ENCODE measurements at regions not wholly inside any gene's neighbourhood (a gene's known extent, or its start where the extent isn't known, plus 50 kb on each side); places are given as distances from the start of the nearest gene placed in this dataset.

GRCh38 chr7:24233386-24233785 is 50.6 kb upstream of the NPY start:
- H2BK5ac ChIP-seq (ENCODE audit: low read depth, low read length, poor library complexity, severe bottlenecking): no peak overlapping the region
- H4K8ac ChIP-seq (ENCODE audit: low read depth in 2 of 2, low read length in 2 of 2): no peak overlapping the region
- no peak overlapping the region for H3K4me2 ChIP-seq (ENCODE audit: low read depth, low read length)
- H3K14ac ChIP-seq (replicated peaks; ENCODE audit: low read depth, low read length): no peak overlapping the region
- H3K23ac ChIP-seq (ENCODE audit: low read depth, low read length): no peak overlapping the region
- H4K91ac ChIP-seq (ENCODE audit: insufficient read depth, low read depth, low read length): no peak overlapping the region
- no peak overlapping the region for H2AK5ac ChIP-seq (ENCODE audit: low read depth, low read length)
- ChIA-PET CTCF (no interaction called here), POLR2A (ENCODE audit: unreplicated experiment) (no interaction called here)
- H3K9ac ChIP-seq (ENCODE audit: low read depth, low read length): no peak overlapping the region
- H2AK9ac ChIP-seq (replicated peaks; ENCODE audit: low read depth, low read length, poor library complexity): no peak overlapping the region
- H3K27ac ChIP-seq (ENCODE audit: insufficient read depth, low read length): no peak overlapping the region
- no peaks in the 10 kb centered on the region for H3K79me1 ChIP-seq (ENCODE audit: low read depth in 1 of 2, low read length in 2 of 2)
- BruUV-seq (replicated peaks): no TSS peak
- TF ChIP-seq RCOR1 (IDR thresholded peaks at IDR 0.05; ENCODE audit: insufficient replicate concordance, low read length) (no peak), NFE2L2 (IDR thresholded peaks at IDR 0.05; ENCODE audit: low read depth, low read length) (no peak), MXI1 (IDR thresholded peaks at IDR 0.05; ENCODE audit: borderline replicate concordance, low read depth, low read length) (no peak), CEBPB (IDR thresholded peaks at IDR 0.05; ENCODE audit: low read depth, low read length) (no peak), CTCF (conservative IDR thresholded peaks at IDR 0.05; ENCODE audit: low read depth, low read length) (no peak), RAD21 (IDR thresholded peaks at IDR 0.05; ENCODE audit: low read length) (no peak), MAFK (IDR thresholded peaks at IDR 0.05; ENCODE audit: low read depth, low read length) (no peak), CHD1 (IDR thresholded peaks at IDR 0.05; ENCODE audit: low read depth, low read length) (no peak), FOS (IDR thresholded peaks at IDR 0.05; ENCODE audit: low read depth, low read length) (no peak), POLR2A (IDR thresholded peaks at IDR 0.05; ENCODE audit: low read depth, low read length) (no peak), MAZ (IDR thresholded peaks at IDR 0.05; ENCODE audit: borderline replicate concordance, low read depth, low read length) (no peak)
- TF ChIP-seq, protein P1, sequence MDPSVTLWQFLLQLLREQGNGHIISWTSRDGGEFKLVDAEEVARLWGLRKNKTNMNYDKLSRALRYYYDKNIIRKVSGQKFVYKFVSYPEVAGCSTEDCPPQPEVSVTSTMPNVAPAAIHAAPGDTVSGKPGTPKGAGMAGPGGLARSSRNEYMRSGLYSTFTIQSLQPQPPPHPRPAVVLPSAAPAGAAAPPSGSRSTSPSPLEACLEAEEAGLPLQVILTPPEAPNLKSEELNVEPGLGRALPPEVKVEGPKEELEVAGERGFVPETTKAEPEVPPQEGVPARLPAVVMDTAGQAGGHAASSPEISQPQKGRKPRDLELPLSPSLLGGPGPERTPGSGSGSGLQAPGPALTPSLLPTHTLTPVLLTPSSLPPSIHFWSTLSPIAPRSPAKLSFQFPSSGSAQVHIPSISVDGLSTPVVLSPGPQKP (IDR thresholded peaks at IDR 0.05; ENCODE audit: borderline replicate concordance, low read depth, low read length): no peak
- TF ChIP-seq, protein P2, sequence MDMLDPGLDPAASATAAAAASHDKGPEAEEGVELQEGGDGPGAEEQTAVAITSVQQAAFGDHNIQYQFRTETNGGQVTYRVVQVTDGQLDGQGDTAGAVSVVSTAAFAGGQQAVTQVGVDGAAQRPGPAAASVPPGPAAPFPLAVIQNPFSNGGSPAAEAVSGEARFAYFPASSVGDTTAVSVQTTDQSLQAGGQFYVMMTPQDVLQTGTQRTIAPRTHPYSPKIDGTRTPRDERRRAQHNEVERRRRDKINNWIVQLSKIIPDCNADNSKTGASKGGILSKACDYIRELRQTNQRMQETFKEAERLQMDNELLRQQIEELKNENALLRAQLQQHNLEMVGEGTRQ (IDR thresholded peaks at IDR 0.05; ENCODE audit: low read depth, low read length): no peak
- DNase-seq: no peak
- H3K56ac ChIP-seq (ENCODE audit: extremely low read depth, insufficient read depth, low read length): no peak overlapping the region
- no peaks in the 10 kb centered on the region for H4K20me1 ChIP-seq (ENCODE audit: insufficient read depth, low read length)
- in situ Hi-C loops (cut with MboI; ENCODE audit: low sequenced_read_pairs): no loop called here
- H3K4ac ChIP-seq (ENCODE audit: low read depth, low read length): no peak overlapping the region
- dilution Hi-C loops (cut with HindIII; ENCODE audit: low sequenced_read_pairs, unreplicated experiment): no loop called here
- no peaks in the 10 kb centered on the region for H3K4me1 ChIP-seq (ENCODE audit: control insufficient read depth, insufficient read depth, low read length)
- no peak overlapping the region for H3K18ac ChIP-seq (ENCODE audit: low read depth, low read length)
- no peaks in the 10 kb centered on the region for H3K9me1 ChIP-seq (ENCODE audit: insufficient read depth, low read length)
- intact Hi-C loops (cut with micrococcal nuclease): no loop called here
- H2BK120ac ChIP-seq (ENCODE audit: low read depth, low read length): no peak overlapping the region
- 40% methylated on average over 2 of the region's 2 CpGs; no CpG with 5 or more reads in 1 of the 2 experiments for WGBS, 2 experiments (ENCODE audit: extremely low coverage in 2 of 2, insufficient read length in 1 of 2)
- H2BK15ac ChIP-seq (ENCODE audit: low read depth, low read length): no peak overlapping the region
- no peaks in the 10 kb centered on the region for H3K27me3 ChIP-seq (ENCODE audit: control insufficient read depth, insufficient read depth, low read length)
- no peak overlapping the region for H4K5ac ChIP-seq (ENCODE audit: low read depth, low read length)
- ATAC-seq (ENCODE audit: low read depth): no peak
- no peak overlapping the region for H2AFZ ChIP-seq (replicated peaks; ENCODE audit: low read length, poor library complexity)
- no peaks in the 10 kb centered on the region for H3K36me3 ChIP-seq (ENCODE audit: control insufficient read depth, insufficient read depth, low read length)
- no peaks in the 10 kb centered on the region for H3K9me3 ChIP-seq (ENCODE audit: control insufficient read depth, insufficient read depth, low read length)
- H2BK20ac ChIP-seq (ENCODE audit: low read depth, low read length): no peak overlapping the region
- H3K4me3 ChIP-seq (ENCODE audit: insufficient read depth, low read depth, low read length): no peak overlapping the region

Measured in IMR-90 (cell line).